K562 (cell line): ENCODE measurements at regions not wholly inside any gene's neighbourhood (a gene's known extent, or its start where the extent isn't known, plus 50 kb on each side); places are given as distances from the start of the nearest gene placed in this dataset.

Experiments
- ATAC-seq: fragments of 200-7000 bp; cut with Tn5 transposase; 3 replicates; pipeline ENCODE4 v1.9.1; 2020; ENCODE audit warnings: moderate library complexity
- BruUV-seq: library from RNA; stranded (reverse); fragments of 400-500 nt; replicated peaks from 2 replicates; lab custom pipeline; 2021; lab: Mats Ljungman, UMichigan
- CTCF ChIA-PET: fragments of 300-600 bp; formaldehyde crosslinking; extraction: SDS; loops from one replicate; lab custom pipeline; 2021; ENCODE audit warnings: low intra/inter-chr PET ratio; lab: Yijun Ruan, JAX
- POLR2A ChIA-PET: fragments of 300-600, 350-650 bp; sonication (Branson Sonifier 250); formaldehyde crosslinking; extraction: SDS; loops from one replicate; lab custom pipeline; 2021; ENCODE audit warnings: antibody characterized with exemption, inconsistent platforms; lab: Yijun Ruan, JAX
- DNase-seq, 4 experiments: peaks; one replicate each; pipeline versions ENCODE4 v3.0.0 to v3.0.0-alpha.2; 2011 to 2018; ENCODE audit warnings: low spot score in 3 of 4, mixed read lengths in 3 of 4; ENCODE audit errors: extremely low read depth in 1 of 4
- FAIRE-seq: peaks from 2 replicates; lab custom pipeline; 2011; peaks lifted over from hg19 to GRCh38; lab: Jason Lieb, UNC
- H2AFZ ChIP-seq: 2 replicates; pipeline ENCODE4 v1.6.0; 2011; ENCODE audit warnings: low read depth, low read length, control low read depth, inconsistent platforms
- H3K27ac ChIP-seq: fragments of 200-600 bp; 3 replicates; pipeline ENCODE4 v1.8.0; 2011; ENCODE audit warnings: low read depth, mild to moderate bottlenecking, control low read depth, inconsistent platforms, low read length, moderate library complexity, mixed read lengths; ENCODE audit errors: extremely low read depth
- H3K27me3 ChIP-seq, 2 experiments: fragments of 300-600 bp in 1 of 2; 2 replicates in 1 of 2; 3 replicates in 1 of 2; pipeline versions ENCODE4 v1.6.0 to v1.8.0; 2011; ENCODE audit warnings: inconsistent platforms in 2 of 2, low read length in 2 of 2, mild to moderate bottlenecking in 1 of 2, mixed read lengths in 1 of 2, moderate library complexity in 1 of 2; ENCODE audit not compliant: control insufficient read depth in 2 of 2, insufficient read depth in 2 of 2
- H3K36me3 ChIP-seq: fragments of 300-600 bp; 3 replicates; pipeline ENCODE4 v1.8.0; 2011; ENCODE audit warnings: mild to moderate bottlenecking, low read length, inconsistent platforms; ENCODE audit not compliant: control insufficient read depth, insufficient read depth
- H3K4me1 ChIP-seq, 2 experiments: fragments of 200-600 bp in 1 of 2; replicated peaks in 1 of 2; 2 replicates in 1 of 2; 3 replicates in 1 of 2; pipeline versions ENCODE4 v1.5.1 to v1.8.0; 2011; ENCODE audit warnings: inconsistent platforms in 2 of 2, low read length in 2 of 2, mild to moderate bottlenecking in 1 of 2, mixed read lengths in 1 of 2, moderate library complexity in 1 of 2; ENCODE audit not compliant: control insufficient read depth in 2 of 2, insufficient read depth in 2 of 2
- H3K4me2 ChIP-seq: 2 replicates; pipeline ENCODE4 v1.6.1; 2011; ENCODE audit warnings: low read length, control low read depth, inconsistent platforms, mixed read lengths; ENCODE audit not compliant: insufficient read depth
- H3K4me3 ChIP-seq: fragments of 200-600 bp; sonication (generic), shearing (Covaris generic); 2 replicates; pipeline ENCODE4 v1.5.1; 2016; ENCODE audit warnings: control low read depth, inconsistent platforms
- H3K79me2 ChIP-seq: fragments of 200-600 bp; 3 replicates; pipeline ENCODE4 v1.8.0; 2011; ENCODE audit warnings: low read length, inconsistent platforms; ENCODE audit not compliant: control insufficient read depth, insufficient read depth
- H3K9ac ChIP-seq, 2 experiments: 2 replicates each; pipeline versions ENCODE4 v1.6.0 to v1.6.1; 2011; ENCODE audit warnings: low read depth in 2 of 2, low read length in 2 of 2, control low read depth in 1 of 2, inconsistent platforms in 1 of 2, mild to moderate bottlenecking in 1 of 2, mixed read lengths in 1 of 2; ENCODE audit not compliant: insufficient read depth in 1 of 2
- H3K9me1 ChIP-seq: one replicate; pipeline ENCODE4 v1.6.0; 2011; ENCODE audit warnings: inconsistent platforms, mild to moderate bottlenecking, low read length, moderate library complexity; ENCODE audit not compliant: control insufficient read depth, insufficient read depth
- H3K9me3 ChIP-seq: replicated peaks from 2 replicates; pipeline ENCODE4 v1.5.1; 2011; ENCODE audit warnings: low read depth, low read length, inconsistent platforms; ENCODE audit not compliant: control insufficient read depth, insufficient read depth
- H4K20me1 ChIP-seq: replicated peaks from 2 replicates; pipeline ENCODE4 v1.6.1; 2011; ENCODE audit warnings: low read length, inconsistent platforms, mixed read lengths; ENCODE audit not compliant: control insufficient read depth, insufficient read depth
- E2F1 ChIP-seq: sonication (generic); formaldehyde crosslinking; IDR thresholded peaks from 2 replicates; pipeline ENCODE4 v1.8.1; 2023; ENCODE audit warnings: mild to moderate bottlenecking, missing genetic modification reagents, moderate library complexity
- GABPA ChIP-seq: fragments of 200-800 bp; sonication (Bioruptor generic); conservative IDR thresholded peaks from 2 replicates; pipeline ENCODE4 v1.6.1; 2016; ENCODE audit warnings: low read depth, missing genetic modification characterization, missing compliant biosample characterization
- KLF6 ChIP-seq: fragments of 250-450 bp; sonication (Bioruptor Pico); IDR thresholded peaks from 2 replicates; pipeline ENCODE4 v1.4.0; 2020; ENCODE audit warnings: mild to moderate bottlenecking, moderate library complexity, borderline replicate concordance
- PML ChIP-seq: IDR thresholded peaks from 2 replicates; pipeline ENCODE4 v1.6.1; 2012; ENCODE audit warnings: low read length, inconsistent platforms
- PRMT5 ChIP-seq: sonication (generic); formaldehyde crosslinking; IDR thresholded peaks from 2 replicates; pipeline ENCODE4 v1.5.0; 2020; ENCODE audit warnings: missing genetic modification reagents
- STAT6 ChIP-seq: sonication (generic); formaldehyde crosslinking; IDR thresholded peaks from 2 replicates; pipeline ENCODE4 v1.8.1; 2023; ENCODE audit warnings: mild to moderate bottlenecking, missing genetic modification reagents
- ZNF395 ChIP-seq: fragments of 200-800 bp; sonication (Bioruptor generic); IDR thresholded peaks from 2 replicates; pipeline ENCODE4 v1.6.1; 2017; ENCODE audit warnings: missing genetic modification characterization, missing compliant biosample characterization
- ZNF507 ChIP-seq: conservative IDR thresholded peaks from 2 replicates; pipeline ENCODE4 v1.6.1; 2017; ENCODE audit warnings: missing genetic modification characterization, missing compliant biosample characterization
- ZNF766 ChIP-seq: fragments of 200-800 bp; sonication (Bioruptor generic); conservative IDR thresholded peaks from 2 replicates; pipeline ENCODE4 v1.6.1; 2016; ENCODE audit warnings: missing genetic modification characterization, missing compliant biosample characterization
- WGBS: fragments of 100-300 bp; shearing (Covaris generic); methylation state at CpG from one replicate; pipeline ENCODE4 v1.1.6; 2016; ENCODE audit warnings: low coverage, mixed read lengths; ENCODE audit not compliant: insufficient coverage; ENCODE audit errors: missing lambda C conversion rate; 5-methylcytosine and 5-hydroxymethylcytosine counted together
- in situ Hi-C: fragments of 300-500 bp; cut with MboI; formaldehyde crosslinking; loops from 4 replicates; pipeline ENCODE4 v1.15.0; 2018; ENCODE audit warnings: inconsistent platforms, mixed read lengths
- intact Hi-C: fragments of 100-400 bp; cut with micrococcal nuclease; formaldehyde crosslinking; loops from 2 replicates; pipeline ENCODE4 v1.14.2; 2022
- TF ChIP-seq, protein P1 (sequence below): fragments of 450-650 bp; conservative IDR thresholded peaks from 2 replicates; pipeline ENCODE4 v1.6.1; 2016; ENCODE audit warnings: missing genetic modification characterization, low read depth, mild to moderate bottlenecking, control low read depth, missing compliant biosample characterization
- TF ChIP-seq, protein P2 (sequence below): sonication (generic); formaldehyde crosslinking; IDR thresholded peaks from 2 replicates; pipeline ENCODE4 v1.8.1; 2023; ENCODE audit warnings: mild to moderate bottlenecking, missing genetic modification reagents

GRCh38 chr9:107193251-107193650 lies 89.8 kb upstream of the RAD23B start:
- 3% methylated on average over 3 of the region's 3 CpGs for WGBS
- Histone ChIP-seq H3K4me2 (no peak overlapping the region), H3K4me1 (no peaks in the 10 kb centered on the region), H3K27ac (no peak overlapping the region), H3K9me1 (no peaks in the 10 kb centered on the region), H3K4me3 (no peak overlapping the region)
- in situ Hi-C loops, result no loop called here
- ATAC-seq, result no peak
- TF ChIP-seq, protein P1, sequence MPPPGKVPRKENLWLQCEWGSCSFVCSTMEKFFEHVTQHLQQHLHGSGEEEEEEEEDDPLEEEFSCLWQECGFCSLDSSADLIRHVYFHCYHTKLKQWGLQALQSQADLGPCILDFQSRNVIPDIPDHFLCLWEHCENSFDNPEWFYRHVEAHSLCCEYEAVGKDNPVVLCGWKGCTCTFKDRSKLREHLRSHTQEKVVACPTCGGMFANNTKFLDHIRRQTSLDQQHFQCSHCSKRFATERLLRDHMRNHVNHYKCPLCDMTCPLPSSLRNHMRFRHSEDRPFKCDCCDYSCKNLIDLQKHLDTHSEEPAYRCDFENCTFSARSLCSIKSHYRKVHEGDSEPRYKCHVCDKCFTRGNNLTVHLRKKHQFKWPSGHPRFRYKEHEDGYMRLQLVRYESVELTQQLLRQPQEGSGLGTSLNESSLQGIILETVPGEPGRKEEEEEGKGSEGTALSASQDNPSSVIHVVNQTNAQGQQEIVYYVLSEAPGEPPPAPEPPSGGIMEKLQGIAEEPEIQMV (tag), result no peak
- TF ChIP-seq ZNF766 (CRISPR knock-in tag) (no peak), GABPA (tag) (no peak), ZNF507 (tag) (no peak), E2F1 (CRISPR knock-in tag) (no peak), PML (no peak), PRMT5 (CRISPR knock-in tag) (no peak), ZNF395 (CRISPR knock-in tag) (no peak), KLF6 (CRISPR knock-in tag) (no peak), STAT6 (CRISPR knock-in tag) (no peak)
- TF ChIP-seq, protein P2, sequence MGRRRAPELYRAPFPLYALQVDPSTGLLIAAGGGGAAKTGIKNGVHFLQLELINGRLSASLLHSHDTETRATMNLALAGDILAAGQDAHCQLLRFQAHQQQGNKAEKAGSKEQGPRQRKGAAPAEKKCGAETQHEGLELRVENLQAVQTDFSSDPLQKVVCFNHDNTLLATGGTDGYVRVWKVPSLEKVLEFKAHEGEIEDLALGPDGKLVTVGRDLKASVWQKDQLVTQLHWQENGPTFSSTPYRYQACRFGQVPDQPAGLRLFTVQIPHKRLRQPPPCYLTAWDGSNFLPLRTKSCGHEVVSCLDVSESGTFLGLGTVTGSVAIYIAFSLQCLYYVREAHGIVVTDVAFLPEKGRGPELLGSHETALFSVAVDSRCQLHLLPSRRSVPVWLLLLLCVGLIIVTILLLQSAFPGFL (CRISPR knock-in tag), result no peak
- TF ChIP-seq, all 486 proteins: peak for 0
- ChIA-PET CTCF (no interaction called here), POLR2A (no interaction called here)
- BruUV-seq, result no TSS peak
- DNase-seq (no peak), FAIRE-seq (no peak)
- H3K9me3 ChIP-seq, result no peaks in the 10 kb centered on the region
- no peaks in the 10 kb centered on the region for H3K36me3 ChIP-seq
- no peaks in the 10 kb centered on the region for H3K79me2 ChIP-seq
- H4K20me1 ChIP-seq, result no peaks in the 10 kb centered on the region
- no peak overlapping the region for H2AFZ ChIP-seq
- intact Hi-C loops, result no loop called here
- H3K9ac ChIP-seq, result no peak overlapping the region
- no peaks in the 10 kb centered on the region; a peak in 1 of 5 replicates for H3K27me3 ChIP-seq
